Fibroblast of the aortic adventitia (primary cell): ENCODE measurements at regions not wholly inside any gene's neighbourhood (a gene's known extent, or its start where the extent isn't known, plus 50 kb on each side); places are given as distances from the start of the nearest gene placed in this dataset.

Experiments
- DNase-seq: peaks from one replicate; pipeline ENCODE4 v3.0.0-alpha.2; 2010; ENCODE audit warnings: low read depth
- H3K4me3 ChIP-seq: 2 replicates; pipeline ENCODE4 v1.5.1; 2011; ENCODE audit warnings: low read depth, mild to moderate bottlenecking, control low read depth, low read length, moderate library complexity
- TF ChIP-seq, protein P1 (sequence below): IDR thresholded peaks from 2 replicates; pipeline ENCODE4 v1.5.1; 2011; ENCODE audit warnings: mild to moderate bottlenecking, low read length, control low read depth, inconsistent platforms; ENCODE audit not compliant: insufficient read depth

DNA sequence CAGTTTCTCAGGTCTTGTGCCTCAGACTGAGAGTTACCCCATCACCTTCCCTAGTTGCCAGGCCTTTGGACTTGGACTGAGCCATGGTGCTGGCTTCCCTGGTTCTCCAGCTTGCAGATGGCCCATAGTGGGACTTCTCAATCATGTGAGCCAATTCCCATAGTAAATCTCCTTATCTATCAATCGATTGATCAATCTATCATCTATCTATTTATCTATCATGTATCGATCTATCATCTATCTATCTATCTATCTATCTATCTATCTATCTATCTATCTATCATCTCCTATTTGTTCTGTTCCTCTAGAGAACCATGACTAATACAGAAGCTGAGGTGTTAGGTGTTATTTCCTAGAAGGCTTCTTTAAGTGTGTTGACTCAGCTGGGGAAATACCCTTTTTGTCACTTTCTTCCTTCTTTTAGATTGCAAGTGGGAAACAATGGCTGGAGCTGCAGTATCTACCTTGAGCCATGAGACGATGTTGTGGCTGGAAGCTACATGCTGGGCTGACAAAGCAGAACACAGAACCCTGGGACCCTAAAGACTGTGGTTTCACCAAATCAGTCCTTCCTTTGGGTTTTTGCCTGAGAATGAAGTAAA lies 234.7 kb upstream of the GLI3 start:
- DNase-seq = no peak
- no peak overlapping the region for H3K4me3 ChIP-seq
- TF ChIP-seq, protein P1, sequence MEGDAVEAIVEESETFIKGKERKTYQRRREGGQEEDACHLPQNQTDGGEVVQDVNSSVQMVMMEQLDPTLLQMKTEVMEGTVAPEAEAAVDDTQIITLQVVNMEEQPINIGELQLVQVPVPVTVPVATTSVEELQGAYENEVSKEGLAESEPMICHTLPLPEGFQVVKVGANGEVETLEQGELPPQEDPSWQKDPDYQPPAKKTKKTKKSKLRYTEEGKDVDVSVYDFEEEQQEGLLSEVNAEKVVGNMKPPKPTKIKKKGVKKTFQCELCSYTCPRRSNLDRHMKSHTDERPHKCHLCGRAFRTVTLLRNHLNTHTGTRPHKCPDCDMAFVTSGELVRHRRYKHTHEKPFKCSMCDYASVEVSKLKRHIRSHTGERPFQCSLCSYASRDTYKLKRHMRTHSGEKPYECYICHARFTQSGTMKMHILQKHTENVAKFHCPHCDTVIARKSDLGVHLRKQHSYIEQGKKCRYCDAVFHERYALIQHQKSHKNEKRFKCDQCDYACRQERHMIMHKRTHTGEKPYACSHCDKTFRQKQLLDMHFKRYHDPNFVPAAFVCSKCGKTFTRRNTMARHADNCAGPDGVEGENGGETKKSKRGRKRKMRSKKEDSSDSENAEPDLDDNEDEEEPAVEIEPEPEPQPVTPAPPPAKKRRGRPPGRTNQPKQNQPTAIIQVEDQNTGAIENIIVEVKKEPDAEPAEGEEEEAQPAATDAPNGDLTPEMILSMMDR = no peak

GRCh38 chr7:42469341-42469740 lies 232.3 kb upstream of the GLI3 start:
- no peak for DNase-seq
- no peak overlapping the region for H3K4me3 ChIP-seq
- TF ChIP-seq, protein P1 = no peak

GRCh38 chr7:42468471-42468870 lies 231.5 kb upstream of the GLI3 start:
- no peak overlapping the region for H3K4me3 ChIP-seq
- no peak for DNase-seq
- TF ChIP-seq, protein P1 = no peak

- no peak for DNase-seq
- TF ChIP-seq, protein P1 = no peak
- no peak overlapping the region for H3K4me3 ChIP-seq
These were observed 224.5 kb upstream of the GLI3 start for GRCh38 chr7:42461537-42461936.

- TF ChIP-seq, protein P1 = no peak
- H3K4me3 ChIP-seq = no peak overlapping the region
- DNase-seq = no peak
These were observed 223.9 kb upstream of the GLI3 start for GRCh38 chr7:42460933-42461332.

DNA sequence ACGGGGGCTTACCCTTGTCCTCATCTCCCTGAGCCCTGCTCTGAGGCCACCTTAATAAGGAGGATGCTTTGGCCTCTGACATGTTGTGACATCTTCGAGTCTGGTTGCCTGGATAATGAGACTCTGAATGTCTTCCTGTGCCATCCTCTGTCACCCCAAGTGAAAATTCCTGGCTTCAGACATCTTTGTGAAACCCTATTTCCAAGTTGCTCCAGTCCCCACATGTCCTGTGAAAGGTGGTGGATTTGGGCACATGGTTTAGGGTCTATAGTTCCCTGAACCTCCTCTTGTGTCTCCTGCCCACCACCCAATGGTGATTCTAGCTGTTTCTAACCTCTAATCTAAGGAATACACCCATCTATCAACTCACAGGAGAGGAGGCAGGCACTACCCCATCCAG lies 223.1 kb upstream of the GLI3 start:
- DNase-seq = no peak
- TF ChIP-seq, protein P1 = no peak
- no peak overlapping the region for H3K4me3 ChIP-seq

GRCh38 chr7:42457663-42458062 lies 220.7 kb upstream of the GLI3 start:
- H3K4me3 ChIP-seq = no peak overlapping the region
- TF ChIP-seq, protein P1 = no peak
- DNase-seq = no peak
